SK-N-SH (cell line): ENCODE measurements at regions not wholly inside any gene's neighbourhood (a gene's known extent, or its start where the extent isn't known, plus 50 kb on each side); places are given as distances from the start of the nearest gene placed in this dataset.

Experiments
- NFIC ChIP-seq: IDR thresholded peaks from 2 replicates; pipeline ENCODE4 v1.4.0; 2012; ENCODE audit warnings: borderline replicate concordance
- TCF12 ChIP-seq: IDR thresholded peaks from 2 replicates; pipeline ENCODE4 v1.4.0; 2012
- TF ChIP-seq, protein P1 (sequence below): fragments of 200-600 bp; sonication (generic); IDR thresholded peaks from 2 replicates; pipeline ENCODE4 v1.6.1; 2017; ENCODE audit warnings: antibody characterized with exemption, mild to moderate bottlenecking, moderate library complexity

DNA sequence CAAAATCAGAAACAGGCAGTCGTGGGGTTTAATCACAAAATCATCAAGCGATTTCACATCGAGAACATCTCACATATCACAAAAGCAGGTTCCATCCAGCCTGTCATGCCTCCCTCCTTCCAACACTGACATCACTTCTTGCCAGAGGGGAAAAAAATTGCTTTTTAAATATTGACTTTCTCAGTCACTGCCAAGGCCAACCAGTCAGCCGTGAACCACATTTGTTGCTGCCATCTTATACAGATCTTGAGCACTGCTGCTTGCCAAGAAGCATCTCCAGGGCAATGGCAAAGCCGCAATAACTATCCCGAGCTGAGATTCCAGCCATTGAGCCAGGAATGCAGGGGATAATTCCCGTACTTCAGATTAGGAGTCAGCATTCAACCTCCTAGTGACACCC, 174.6 kb downstream of the ANXA2 start:
- TF ChIP-seq TCF12 (no peak), NFIC (no peak)
- TF ChIP-seq, protein P1, sequence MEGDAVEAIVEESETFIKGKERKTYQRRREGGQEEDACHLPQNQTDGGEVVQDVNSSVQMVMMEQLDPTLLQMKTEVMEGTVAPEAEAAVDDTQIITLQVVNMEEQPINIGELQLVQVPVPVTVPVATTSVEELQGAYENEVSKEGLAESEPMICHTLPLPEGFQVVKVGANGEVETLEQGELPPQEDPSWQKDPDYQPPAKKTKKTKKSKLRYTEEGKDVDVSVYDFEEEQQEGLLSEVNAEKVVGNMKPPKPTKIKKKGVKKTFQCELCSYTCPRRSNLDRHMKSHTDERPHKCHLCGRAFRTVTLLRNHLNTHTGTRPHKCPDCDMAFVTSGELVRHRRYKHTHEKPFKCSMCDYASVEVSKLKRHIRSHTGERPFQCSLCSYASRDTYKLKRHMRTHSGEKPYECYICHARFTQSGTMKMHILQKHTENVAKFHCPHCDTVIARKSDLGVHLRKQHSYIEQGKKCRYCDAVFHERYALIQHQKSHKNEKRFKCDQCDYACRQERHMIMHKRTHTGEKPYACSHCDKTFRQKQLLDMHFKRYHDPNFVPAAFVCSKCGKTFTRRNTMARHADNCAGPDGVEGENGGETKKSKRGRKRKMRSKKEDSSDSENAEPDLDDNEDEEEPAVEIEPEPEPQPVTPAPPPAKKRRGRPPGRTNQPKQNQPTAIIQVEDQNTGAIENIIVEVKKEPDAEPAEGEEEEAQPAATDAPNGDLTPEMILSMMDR = no peak
